Endothelial cell of umbilical vein (primary cell): ENCODE measurements at regions not wholly inside any gene's neighbourhood (a gene's known extent, or its start where the extent isn't known, plus 50 kb on each side); places are given as distances from the start of the nearest gene placed in this dataset.

Source experiments
- BruUV-seq: library from RNA; stranded (reverse); fragments of 400-500 nt; replicated peaks from 2 replicates; lab custom pipeline; 2021; lab: Mats Ljungman, UMichigan
- CTCF ChIA-PET: fragments of 300-600, 350-600 bp; sonication (Branson Sonifier 250); formaldehyde crosslinking; loops from one replicate; lab custom pipeline; 2021; ENCODE audit warnings: antibody characterized with exemption, inconsistent platforms; lab: Charles Lee
- POLR2A ChIA-PET: fragments of 300-600, 350-600 bp; sonication (Branson Sonifier 250); formaldehyde crosslinking; loops from one replicate; lab custom pipeline; 2021; ENCODE audit warnings: antibody characterized with exemption, inconsistent platforms; lab: Charles Lee
- DNase-seq: peaks from one replicate; pipeline ENCODE4 v3.0.0-alpha.2; 2011; ENCODE audit warnings: low read depth, low spot score
- FAIRE-seq: peaks from 2 replicates; lab custom pipeline; 2011; peaks lifted over from hg19 to GRCh38; lab: Jason Lieb, UNC
- H2AFZ ChIP-seq: 2 replicates; pipeline ENCODE4 v1.6.0; 2012; ENCODE audit warnings: low read depth, low read length, control low read depth, inconsistent platforms
- H3K27ac ChIP-seq: 2 replicates; pipeline ENCODE4 v1.5.1; 2011; ENCODE audit warnings: low read depth, mild to moderate bottlenecking, control low read depth, low read length, moderate library complexity; ENCODE audit not compliant: insufficient read depth
- H3K27me3 ChIP-seq, 2 experiments: 2 replicates each; pipeline versions ENCODE4 v1.6.0 to v1.6.1; 2011; ENCODE audit warnings: low read length in 2 of 2, mixed read lengths in 1 of 2; ENCODE audit not compliant: control insufficient read depth in 2 of 2, insufficient read depth in 2 of 2
- H3K36me3 ChIP-seq, 2 experiments: 2 replicates in 1 of 2; 3 replicates in 1 of 2; pipeline ENCODE4 v1.5.1; 2011; ENCODE audit warnings: low read length in 2 of 2, mild to moderate bottlenecking in 1 of 2, moderate library complexity in 1 of 2; ENCODE audit not compliant: control insufficient read depth in 2 of 2, insufficient read depth in 2 of 2; ENCODE audit errors: extremely low read depth in 1 of 2
- H3K4me1 ChIP-seq: 3 replicates; pipeline ENCODE4 v1.5.1; 2011; ENCODE audit warnings: mild to moderate bottlenecking, low read length; ENCODE audit not compliant: control insufficient read depth, insufficient read depth; ENCODE audit errors: extremely low read depth
- H3K4me2 ChIP-seq: 2 replicates; pipeline ENCODE4 v1.6.1; 2011; ENCODE audit warnings: low read length, control low read depth, mixed read lengths; ENCODE audit not compliant: insufficient read depth
- H3K4me3 ChIP-seq, 3 experiments: fragments of 200-600 bp in 1 of 3; sonication (generic), shearing (Covaris generic) in 1 of 3; replicated peaks in 1 of 3; 2 replicates each; pipeline ENCODE4 v1.5.1; 2011 to 2016; ENCODE audit warnings: control low read depth in 3 of 3, low read length in 3 of 3, mild to moderate bottlenecking in 2 of 3, inconsistent platforms in 1 of 3, low read depth in 1 of 3, moderate library complexity in 1 of 3; ENCODE audit not compliant: insufficient read depth in 1 of 3
- H3K79me2 ChIP-seq: 2 replicates; pipeline ENCODE4 v1.6.0; 2012; ENCODE audit warnings: low read length, inconsistent platforms; ENCODE audit not compliant: control insufficient read depth, insufficient read depth
- H3K9ac ChIP-seq: replicated peaks from 2 replicates; pipeline ENCODE3; 2011; ENCODE audit warnings: low read length, control low read depth; ENCODE audit not compliant: insufficient read depth; ENCODE audit errors: extremely low read depth
- H3K9me1 ChIP-seq: replicated peaks from 3 replicates; pipeline ENCODE4 v1.6.0; 2011; ENCODE audit warnings: mild to moderate bottlenecking, low read length; ENCODE audit not compliant: control insufficient read depth, insufficient read depth; ENCODE audit errors: extremely low read depth
- H3K9me3 ChIP-seq: replicated peaks from 2 replicates; pipeline ENCODE4 v1.5.1; 2012; ENCODE audit warnings: low read length, inconsistent platforms; ENCODE audit not compliant: control insufficient read depth, insufficient read depth
- H4K20me1 ChIP-seq: replicated peaks from 2 replicates; pipeline ENCODE3; 2011; ENCODE audit warnings: mild to moderate bottlenecking, low read length; ENCODE audit not compliant: control insufficient read depth, insufficient read depth; ENCODE audit errors: extremely low read depth
- CTCF ChIP-seq, 2 donors: IDR thresholded peaks; 1 replicate in 1 of 2; 2 replicates in 1 of 2; pipeline ENCODE4 v1.5.1; 2011; ENCODE audit warnings: low read length in 2 of 2, mild to moderate bottlenecking in 2 of 2, moderate library complexity in 2 of 2, control low read depth in 1 of 2, inconsistent platforms in 1 of 2, low read depth in 1 of 2; ENCODE audit not compliant: insufficient read depth in 1 of 2; ENCODE audit errors: extremely low read depth in 1 of 2
- EZH2 ChIP-seq: IDR thresholded peaks from 2 replicates; pipeline ENCODE4 v1.6.1; 2012; ENCODE audit warnings: borderline replicate concordance, low read depth, mild to moderate bottlenecking, moderate library complexity, low read length, inconsistent platforms; ENCODE audit not compliant: severe bottlenecking
- FOS ChIP-seq: IDR thresholded peaks from 2 replicates; pipeline ENCODE4 v1.6.1; 2011; ENCODE audit warnings: mild to moderate bottlenecking, low read length, moderate library complexity, borderline replicate concordance; ENCODE audit not compliant: insufficient read depth
- GATA2 ChIP-seq: IDR thresholded peaks from 2 replicates; pipeline ENCODE4 v1.7.0; 2011; ENCODE audit warnings: low read depth, mild to moderate bottlenecking, moderate library complexity, mixed read lengths, low read length; ENCODE audit not compliant: insufficient read length, insufficient read depth
- JUN ChIP-seq: IDR thresholded peaks from 2 replicates; pipeline ENCODE4 v1.6.1; 2011; ENCODE audit warnings: borderline replicate concordance, low read depth; ENCODE audit not compliant: insufficient read length, insufficient read depth
- MYC ChIP-seq: IDR thresholded peaks from one replicate; pipeline ENCODE4 v1.6.1; 2011; ENCODE audit warnings: mild to moderate bottlenecking, low read depth, low read length
- POLR2A ChIP-seq: IDR thresholded peaks from 2 replicates; pipeline ENCODE4 v1.6.1; 2012; ENCODE audit warnings: low read depth, mild to moderate bottlenecking, control low read depth, low read length
- POLR2AphosphoS5 ChIP-seq: IDR thresholded peaks from 2 replicates; pipeline ENCODE4 v1.6.1; 2012; ENCODE audit warnings: low read depth, mild to moderate bottlenecking, control low read depth, low read length, moderate library complexity; ENCODE audit not compliant: insufficient read depth
- dilution Hi-C: fragments of 300-500 bp; cut with MboI; formaldehyde crosslinking; loops from one replicate; pipeline ENCODE4 v1.15.0; 2019; ENCODE audit warnings: low sequenced_read_pairs; ENCODE audit not compliant: extremely low pct_ligation_motif_present
- intact Hi-C: fragments of 100-400 bp; cut with micrococcal nuclease; formaldehyde crosslinking; loops from one replicate; pipeline ENCODE4 v1.10.0; 2022
- TF ChIP-seq, protein P1 (sequence below): IDR thresholded peaks from 2 replicates; pipeline ENCODE4 v1.6.1; 2011; ENCODE audit not compliant: insufficient read depth, insufficient read length

DNA sequence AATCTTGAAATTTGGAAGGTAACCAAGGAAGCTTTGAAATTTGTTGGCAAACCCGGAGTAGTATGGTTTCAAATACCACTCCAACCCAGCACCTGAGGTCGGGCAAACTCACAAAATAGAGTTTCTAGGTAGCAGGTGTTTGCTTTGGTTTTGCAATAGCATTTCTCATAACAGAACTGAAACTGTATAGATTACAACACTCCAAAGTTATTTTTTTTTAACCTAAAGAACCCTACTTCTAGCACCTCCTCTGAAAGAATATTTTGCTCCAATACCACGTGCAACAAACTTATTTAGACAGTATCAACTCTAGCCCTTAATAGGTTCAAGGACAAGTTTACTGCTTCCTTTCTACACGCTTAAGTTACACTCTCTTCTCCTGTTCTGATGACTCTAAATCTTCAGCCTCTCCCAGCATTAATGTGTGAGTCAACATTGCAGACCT is 178.5 kb upstream of the FMN2 start:
- POLR2A ChIA-PET: no interaction called here

More for the DNA sequence above, 178.5 kb upstream of the FMN2 start:
- no peaks in the 10 kb centered on the region for H3K27me3 ChIP-seq
- no peaks in the 10 kb centered on the region for H3K79me2 ChIP-seq
- CTCF ChIA-PET: no interaction called here
- no peak overlapping the region for H2AFZ ChIP-seq
- H3K9me1 ChIP-seq: no peaks in the 10 kb centered on the region
- intact Hi-C loops (no loop called here), dilution Hi-C loops (no loop called here)
- H3K4me2 ChIP-seq: no peak overlapping the region
- BruUV-seq: no TSS peak
- FAIRE-seq (no peak), DNase-seq (no peak)
- H3K4me3 ChIP-seq: no peak overlapping the region
- TF ChIP-seq EZH2 (no peak), JUN (no peak), POLR2A (no peak), FOS (no peak), GATA2 (no peak), CTCF (IDR thresholded peaks at IDR 0.05; ENCODE audit: extremely low read depth in 1 of 2, insufficient read depth in 1 of 2, low read depth in 1 of 2, low read length in 2 of 2) (no peak), POLR2AphosphoS5 (no peak), MYC (no peak)
- TF ChIP-seq, protein P1, sequence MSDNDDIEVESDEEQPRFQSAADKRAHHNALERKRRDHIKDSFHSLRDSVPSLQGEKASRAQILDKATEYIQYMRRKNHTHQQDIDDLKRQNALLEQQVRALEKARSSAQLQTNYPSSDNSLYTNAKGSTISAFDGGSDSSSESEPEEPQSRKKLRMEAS: no peak
- peaks cover 6% of the 10 kb centered on the region for H3K9me3 ChIP-seq
- no peaks in the 10 kb centered on the region for H3K36me3 ChIP-seq
- no peaks in the 10 kb centered on the region for H4K20me1 ChIP-seq
- no peaks in the 10 kb centered on the region for H3K4me1 ChIP-seq
- no peak overlapping the region for H3K9ac ChIP-seq
- no peak overlapping the region for H3K27ac ChIP-seq
